GM18519 (cell line): ENCODE measurements at regions not wholly inside any gene's neighbourhood (a gene's known extent, or its start where the extent isn't known, plus 50 kb on each side); places are given as distances from the start of the nearest gene placed in this dataset.

Source experiments
- ATAC-seq: cut with Tn5 transposase; IDR thresholded peaks from one replicate; pipeline ENCODE4 v1.9.1; 2021; ENCODE audit warnings: mild to moderate bottlenecking, moderate library complexity; ENCODE audit not compliant: unreplicated experiment, low FRiP score

- no peak for ATAC-seq
Observed at GRCh38 chr22:49305214-49305965, 522.3 kb downstream of the BRD1 start.

GRCh38 chr22:49303781-49304461 is 523.8 kb downstream of the BRD1 start:
- ATAC-seq: no peak

- ATAC-seq: no peak
Observed at GRCh38 chr22:49303061-49303735, 524.5 kb downstream of the BRD1 start.

GRCh38 chr22:49302530-49302929 is 525.1 kb downstream of the BRD1 start:
- ATAC-seq: no peak

GRCh38 chr22:49302150-49302460 is 525.6 kb downstream of the BRD1 start:
- ATAC-seq: no peak

GRCh38 chr22:49301398-49302149 is 526.1 kb downstream of the BRD1 start:
- ATAC-seq: no peak

- no peak for ATAC-seq
Observed at GRCh38 chr22:49300951-49301397, 526.7 kb downstream of the BRD1 start.

- ATAC-seq: no peak
Observed at GRCh38 chr22:49300241-49300640, 527.4 kb downstream of the BRD1 start.

- ATAC-seq: no peak
Observed at GRCh38 chr22:49299821-49300231, 527.8 kb downstream of the BRD1 start.

GRCh38 chr22:49298834-49299750 is 528.6 kb downstream of the BRD1 start:
- no peak for ATAC-seq

GRCh38 chr22:49297871-49298721 is 529.6 kb downstream of the BRD1 start:
- ATAC-seq: no peak

GRCh38 chr22:49297286-49297870 is 530.3 kb downstream of the BRD1 start:
- no peak for ATAC-seq

- no peak for ATAC-seq
Observed at GRCh38 chr22:49296561-49296960, 531.1 kb downstream of the BRD1 start.

- ATAC-seq: no peak
Observed at GRCh38 chr22:49295851-49296560, 531.7 kb downstream of the BRD1 start.

- ATAC-seq: no peak
Observed at GRCh38 chr22:49295465-49295743, 532.3 kb downstream of the BRD1 start.

GRCh38 chr22:49294656-49295464 is 532.8 kb downstream of the BRD1 start:
- no peak for ATAC-seq

- no peak for ATAC-seq
Observed at GRCh38 chr22:49292909-49293308, 534.8 kb downstream of the BRD1 start.
